GM19240 (cell line): ENCODE measurements at regions not wholly inside any gene's neighbourhood (a gene's known extent, or its start where the extent isn't known, plus 50 kb on each side); places are given as distances from the start of the nearest gene placed in this dataset.
"Not testable (repeated sequence)": the region's sequence is repeated elsewhere in the genome, so short reads cannot be mapped to it uniquely, and the experiment has no call there.

Experiments
- DNase-seq: peaks from one replicate; pipeline ENCODE4 v3.0.0; 2011; ENCODE audit warnings: low spot score; ENCODE audit not compliant: insufficient read length

GRCh38 chr6:44000164-44000842 lies 126.9 kb downstream of the MRPL14 start:
- no peak for DNase-seq

- no peak for DNase-seq
These were observed 127.6 kb downstream of the MRPL14 start for GRCh38 chr6:43999628-44000027.

- DNase-seq: not testable (repeated sequence)
These were observed 128.5 kb downstream of the MRPL14 start for GRCh38 chr6:43998592-43999243.

GRCh38 chr6:43997990-43998585 lies 129.2 kb downstream of the MRPL14 start:
- not testable (repeated sequence) for DNase-seq

- no peak for DNase-seq
These were observed 129.9 kb downstream of the MRPL14 start for GRCh38 chr6:43997345-43997677.

GRCh38 chr6:43996618-43997344 lies 130.5 kb downstream of the MRPL14 start:
- no peak for DNase-seq

- DNase-seq: no peak
These were observed 132.1 kb downstream of the MRPL14 start for GRCh38 chr6:43995137-43995536.

- DNase-seq: no peak
These were observed 133.2 kb downstream of the MRPL14 start for GRCh38 chr6:43993881-43994523.

GRCh38 chr6:43992783-43993644 lies 134.2 kb downstream of the MRPL14 start:
- no peak for DNase-seq

GRCh38 chr6:43992126-43992663 lies 135.1 kb downstream of the MRPL14 start:
- DNase-seq: no peak

- no peak for DNase-seq
These were observed 136.3 kb downstream of the MRPL14 start for GRCh38 chr6:43990627-43991619.

- no peak for DNase-seq
These were observed 137.0 kb downstream of the MRPL14 start for GRCh38 chr6:43990275-43990626.

- DNase-seq: no peak
These were observed 137.6 kb downstream of the MRPL14 start for GRCh38 chr6:43989581-43990146.

GRCh38 chr6:43988801-43989200 lies 138.5 kb downstream of the MRPL14 start:
- DNase-seq: no peak

GRCh38 chr6:43987838-43988439 lies 139.3 kb downstream of the MRPL14 start:
- no peak for DNase-seq

GRCh38 chr6:43986177-43986825 lies 141.0 kb downstream of the MRPL14 start:
- DNase-seq: no peak

- no peak for DNase-seq
These were observed 141.9 kb downstream of the MRPL14 start for GRCh38 chr6:43985329-43985728.
